Heart left ventricle (tissue), 16 donors: ENCODE measurements at regions not wholly inside any gene's neighbourhood (a gene's known extent, or its start where the extent isn't known, plus 50 kb on each side); places are given as distances from the start of the nearest gene placed in this dataset.

Experiments used
- ATAC-seq, 4 donors: fragments of 200-7000 bp; cut with Tn5 transposase; one replicate each; pipeline ENCODE4 v1.9.1; 2020 to 2022; ENCODE audit warnings: moderate library complexity in 4 of 4, mild to moderate bottlenecking in 3 of 4, moderate number of reproducible peaks in 1 of 4
- DNase-seq, 5 donors: peaks; one replicate each; pipeline ENCODE4 v3.0.0-alpha.2; 2020
- H3K27ac ChIP-seq, 12 donors: fragments of 200-600 bp; sonication (generic) in 4 of 12; one replicate each; pipeline versions ENCODE4 v1.5.0 to v1.8.0; 2016 to 2022; ENCODE audit warnings: mild to moderate bottlenecking in 2 of 12
- H3K27me3 ChIP-seq, 9 donors: fragments of 200-600 bp; sonication (generic) in 2 of 9; one replicate each; pipeline versions ENCODE4 v1.5.1 to v1.8.0; 2016 to 2022; ENCODE audit warnings: mild to moderate bottlenecking in 3 of 9
- H3K36me3 ChIP-seq, 9 donors: fragments of 200-600 bp; sonication (generic) in 2 of 9; one replicate each; pipeline versions ENCODE4 v1.5.0 to v1.8.0; 2018 to 2022; ENCODE audit warnings: mild to moderate bottlenecking in 2 of 9
- H3K4me1 ChIP-seq, 12 donors: fragments of 200-600 bp; sonication (generic) in 4 of 12; one replicate each; pipeline versions ENCODE4 v1.5.0 to v1.8.0; 2016 to 2022; ENCODE audit warnings: mild to moderate bottlenecking in 3 of 12
- H3K4me3 ChIP-seq, 12 donors: fragments of 200-600 bp; sonication (generic) in 4 of 12; one replicate each; pipeline versions ENCODE4 v1.5.0 to v1.8.0; 2017 to 2022; ENCODE audit warnings: mild to moderate bottlenecking in 9 of 12, moderate library complexity in 4 of 12
- H3K9me3 ChIP-seq, 12 donors: fragments of 200-600 bp; sonication (generic) in 4 of 12; one replicate each; pipeline versions ENCODE4 v1.5.0 to v1.8.0; 2016 to 2022; ENCODE audit warnings: mild to moderate bottlenecking in 1 of 12
- CTCF ChIP-seq, 12 donors: fragments of 200-600 bp; sonication (generic) in 4 of 12; IDR thresholded peaks; one replicate each; pipeline versions ENCODE4 v1.5.0 to v1.8.0; 2018 to 2022; ENCODE audit warnings: antibody characterized with exemption in 12 of 12, mild to moderate bottlenecking in 5 of 12
- POLR2A ChIP-seq, 2 donors: fragments of 450-650 bp; IDR thresholded peaks; one replicate each; pipeline ENCODE4 v1.6.1; 2017; ENCODE audit warnings: antibody characterized with exemption in 2 of 2, mild to moderate bottlenecking in 2 of 2, moderate library complexity in 2 of 2
- WGBS, 4 donors: extraction: QIAGEN DNeasy Blood & Tissue Kit in 2 of 4; methylation state at CpG; one replicate each; pipeline versions ENCODE4 v1.1.5 to v1.1.7; 2013 to 2018; 5-methylcytosine and 5-hydroxymethylcytosine counted together
- intact Hi-C, 10 donors: fragments of 100-400 bp; cut with DNase I; formaldehyde crosslinking; loops; one replicate each; pipeline versions ENCODE4 v1.11.1 to v1.14.2; 2022
- donor health status: ischemic (EF 13 %, LVEDD 7.1; RV severe dilation, severe dysfunction).
- donor health status: healthy with polysubstance abuse.
- donor health status: DM: no; HTN: yes; CAD: no.
- donor health status: DM: no; HTN: no; CAD: no.
- donor health status: ischemic (EF 25% LVEDD 6.9; RV normal size, moderate dysfunction).
- donor health status: ischemic (EF 25% LVEDD 5.7; RV mildly dilated, moderate dysfunction).
- donor health status: healthy.
- donor health status: DM: yes; HTN: yes; CAD: no.
- donor health status: ischemic (EF 35%, LVEDD 5.7; RV mildly dilated, moderate dysfunction).
- donor health status: nonischemic (EF 11% LVEDD 7.7; RV severe dilation, severe dysfunction).
- donor health status: DM: yes; HTN: yes; CAD: no.
- donor health status: PGD.
- donor health status: ischemic (EF 29% LVEDD 5.4; RV normal size, mild dysfunction).
- donor health status: nonischemic (EF 23%, LVEDD 6.1; RV moderate dilation, normal function).

GRCh38 chr7:121515229-121515628, 119.1 kb upstream of the FAM3C start:
- peaks cover 0 to 20% (median 9%) of the 10 kb centered on the region in 12 donors for H3K9me3 ChIP-seq
- TF ChIP-seq POLR2A (IDR thresholded peaks at IDR 0.05) (no peak), CTCF (IDR thresholded peaks at IDR 0.05) (no peak)
- 90 to 97% (median 95%) methylated on average over 2 of the region's 2 CpGs for WGBS, 4 donors
- no peaks in the 10 kb centered on the region for H3K27me3 ChIP-seq
- no peak overlapping the region for H3K4me3 ChIP-seq
- DNase-seq, result no peak
- intact Hi-C loops, result no loop called here
- no peak overlapping the region for H3K27ac ChIP-seq
- H3K36me3 ChIP-seq, result no peaks in the 10 kb centered on the region
- ATAC-seq, result no peak
- no peaks in the 10 kb centered on the region for H3K4me1 ChIP-seq

DNA sequence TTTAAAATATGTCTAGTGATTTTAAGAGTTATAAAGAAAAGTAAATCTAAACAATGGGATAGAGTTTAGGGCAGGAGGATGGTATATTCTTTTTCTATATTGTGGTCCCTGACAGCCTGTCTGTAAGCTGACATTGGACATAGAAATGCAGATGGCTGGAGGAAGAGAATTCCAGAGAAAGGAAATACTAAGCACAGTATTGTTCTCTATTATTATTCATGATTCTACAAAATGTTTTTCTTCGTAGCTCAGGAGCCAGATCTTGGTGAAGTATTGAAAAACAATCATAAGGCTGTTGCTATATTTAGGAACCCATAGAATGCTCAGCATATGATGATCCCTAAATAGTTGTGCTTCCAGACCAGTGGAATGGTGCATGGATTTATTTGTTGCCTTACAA, 117.0 kb upstream of the FAM3C start:
- intact Hi-C loops, result no loop called here
- WGBS, 4 donors, result 48 to 64% (median 57%) methylated on average over 1 of the region's 1 CpG

GRCh38 chr7:121510858-121511482, 114.9 kb upstream of the FAM3C start:
- WGBS, 4 donors, result 88 to 93% (median 91%) methylated on average over 5 of the region's 5 CpGs
- no peak overlapping the region for H3K27ac ChIP-seq
- H3K36me3 ChIP-seq, result no peaks in the 10 kb centered on the region
- H3K27me3 ChIP-seq, result no peaks in the 10 kb centered on the region
- no peaks in the 10 kb centered on the region for H3K4me1 ChIP-seq
- ATAC-seq (no peak), DNase-seq (no peak)
- TF ChIP-seq POLR2A (IDR thresholded peaks at IDR 0.05) (no peak), CTCF (IDR thresholded peaks at IDR 0.05) (no peak)
- no peak overlapping the region for H3K4me3 ChIP-seq
- intact Hi-C loops, result no loop called here
- H3K9me3 ChIP-seq, result peaks cover 0 to 28% (median 13%) of the 10 kb centered on the region in 12 donors

More for the DNA sequence above, 117.0 kb upstream of the FAM3C start:
- H3K9me3 ChIP-seq, result peaks cover 0 to 21% (median 9%) of the 10 kb centered on the region in 12 donors
- DNase-seq, result no peak
- no peak for TF ChIP-seq CTCF (IDR thresholded peaks at IDR 0.05)
- no peaks in the 10 kb centered on the region for H3K27me3 ChIP-seq
- H3K4me3 ChIP-seq, result no peak overlapping the region
- no peaks in the 10 kb centered on the region for H3K4me1 ChIP-seq
- no peak overlapping the region for H3K27ac ChIP-seq
- no peak for ATAC-seq
- no peaks in the 10 kb centered on the region for H3K36me3 ChIP-seq

DNA sequence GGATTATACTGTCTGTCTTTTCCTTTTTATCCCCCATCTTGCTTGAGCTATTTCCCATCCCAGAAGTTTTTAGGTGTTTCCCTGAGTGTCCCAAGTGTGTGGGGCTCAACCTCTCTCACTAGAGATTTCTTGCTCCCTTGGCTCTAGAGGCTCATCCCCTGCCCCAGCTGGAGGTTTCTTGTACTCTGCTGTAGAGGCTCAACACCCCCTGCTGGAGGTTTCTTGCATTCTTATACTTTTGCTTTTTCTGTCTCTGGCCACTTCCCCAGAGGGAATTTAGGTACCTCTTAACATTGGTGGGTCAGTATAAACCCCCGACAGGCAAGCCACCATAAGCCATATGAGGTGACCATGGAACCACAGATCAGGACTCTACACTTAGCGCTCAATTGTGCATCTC, 114.2 kb upstream of the FAM3C start:
- intact Hi-C loops, result no loop called here
- Histone ChIP-seq H3K9me3 (peaks cover 0 to 34% (median 20%) of the 10 kb centered on the region in 12 donors), H3K4me3 (no peak overlapping the region), H3K27ac (no peak overlapping the region), H3K27me3 (no peaks in the 10 kb centered on the region), H3K4me1 (no peaks in the 10 kb centered on the region), H3K36me3 (no peaks in the 10 kb centered on the region)
- TF ChIP-seq POLR2A (IDR thresholded peaks at IDR 0.05) (no peak), CTCF (IDR thresholded peaks at IDR 0.05) (peak in 3 of 12 donors; percentile 10 to 32 (median 12))
- ATAC-seq, result no peak
- DNase-seq, result no peak
- 92 to 95% (median 94%) methylated on average over 2 of the region's 2 CpGs for WGBS, 4 donors
